HepG2 (cell line): ENCODE measurements at regions not wholly inside any gene's neighbourhood (a gene's known extent, or its start where the extent isn't known, plus 50 kb on each side); places are given as distances from the start of the nearest gene placed in this dataset.

Experiments
- ATAC-seq: fragments of 200-7000 bp; cut with Tn5 transposase; 3 replicates; pipeline ENCODE4 v1.9.1; 2020; ENCODE audit warnings: mild to moderate bottlenecking, moderate library complexity
- BruUV-seq: library from RNA; stranded (reverse); fragments of 400-500 nt; replicated peaks from 2 replicates; lab custom pipeline; 2021; lab: Mats Ljungman, UMichigan
- CTCF ChIA-PET: fragments of 300-600 bp; formaldehyde crosslinking; extraction: SDS; loops from one replicate; lab custom pipeline; 2021; ENCODE audit warnings: low total read pairs, inconsistent platforms, low intra/inter-chr PET ratio; lab: Yijun Ruan, JAX
- POLR2A ChIA-PET: fragments of 350-600 bp; sonication (Branson Sonifier 250); formaldehyde crosslinking; loops from one replicate; lab custom pipeline; 2020; ENCODE audit warnings: antibody characterized with exemption, inconsistent platforms; lab: Yijun Ruan, JAX
- DNase-seq: peaks from one replicate; pipeline ENCODE4 v3.0.0-alpha.2; 2015; ENCODE audit warnings: low spot score
- FAIRE-seq: peaks from 3 replicates; lab custom pipeline; 2011; peaks lifted over from hg19 to GRCh38; lab: Jason Lieb, UNC
- H2AFZ ChIP-seq: one replicate; pipeline ENCODE4 v1.6.1; 2011; ENCODE audit warnings: low read length, inconsistent platforms
- H3K27ac ChIP-seq: fragments of 300-600 bp; 3 replicates; pipeline ENCODE4 v1.8.0; 2011; ENCODE audit warnings: mixed run types, mild to moderate bottlenecking, mixed read lengths, low read length, inconsistent platforms; ENCODE audit not compliant: insufficient read depth; ENCODE audit errors: extremely low read length
- H3K27me3 ChIP-seq, 2 experiments: fragments of 200-600 bp in 1 of 2; 2 replicates in 1 of 2; 3 replicates in 1 of 2; pipeline versions ENCODE4 v1.6.0 to v1.8.0; 2011; ENCODE audit warnings: low read length in 2 of 2, mild to moderate bottlenecking in 2 of 2, moderate library complexity in 2 of 2, inconsistent platforms in 1 of 2; ENCODE audit not compliant: insufficient read depth in 2 of 2, control insufficient read depth in 1 of 2
- H3K36me3 ChIP-seq, 2 experiments: fragments of 200-600 bp in 1 of 2; replicated peaks in 1 of 2; 2 replicates in 1 of 2; 3 replicates in 1 of 2; pipeline versions ENCODE4 v1.5.1 to v1.8.0; 2011; ENCODE audit warnings: low read length in 2 of 2, inconsistent platforms in 1 of 2; ENCODE audit not compliant: insufficient read depth in 2 of 2, control insufficient read depth in 1 of 2
- H3K4me1 ChIP-seq: 2 replicates; pipeline ENCODE4 v1.5.1; 2012; ENCODE audit warnings: low read length, inconsistent platforms; ENCODE audit not compliant: insufficient read depth
- H3K4me2 ChIP-seq: 2 replicates; pipeline ENCODE4 v1.6.0; 2011; ENCODE audit warnings: low read depth, low read length, inconsistent platforms
- H3K4me3 ChIP-seq, 3 experiments: fragments of 200-600 bp in 1 of 3; sonication (generic), shearing (Covaris generic) in 1 of 3; replicated peaks in 1 of 3; 2 replicates each; pipeline ENCODE4 v1.5.1; 2011 to 2016; ENCODE audit warnings: low read length in 3 of 3, inconsistent platforms in 2 of 3, low read depth in 2 of 3, mild to moderate bottlenecking in 2 of 3, control low read depth in 1 of 3, mixed read lengths in 1 of 3; ENCODE audit not compliant: insufficient read depth in 1 of 3
- H3K79me2 ChIP-seq: one replicate; pipeline ENCODE4 v1.6.1; 2011; ENCODE audit warnings: low read length, inconsistent platforms; ENCODE audit not compliant: insufficient read depth
- H3K9ac ChIP-seq: 2 replicates; pipeline ENCODE4 v1.6.0; 2011; ENCODE audit warnings: mild to moderate bottlenecking, low read depth, low read length, inconsistent platforms; ENCODE audit not compliant: insufficient read depth
- H3K9me3 ChIP-seq: 2 replicates; pipeline ENCODE4 v1.5.1; 2012; ENCODE audit warnings: mild to moderate bottlenecking, low read length
- H4K20me1 ChIP-seq: 2 replicates; pipeline ENCODE4 v1.6.0; 2011; ENCODE audit warnings: inconsistent platforms, mild to moderate bottlenecking, low read length, moderate library complexity; ENCODE audit not compliant: insufficient read depth
- CBX5 ChIP-seq: sonication (generic); formaldehyde crosslinking; IDR thresholded peaks from 2 replicates; pipeline ENCODE4 v1.4.0; 2020; ENCODE audit warnings: missing genetic modification reagents, borderline replicate concordance
- ELF4 ChIP-seq: sonication (generic); formaldehyde crosslinking; IDR thresholded peaks from 2 replicates; pipeline ENCODE4 v1.5.0; 2020; ENCODE audit warnings: missing genetic modification reagents, mild to moderate bottlenecking, moderate library complexity, borderline replicate concordance
- KDM6A ChIP-seq: IDR thresholded peaks from 2 replicates; pipeline ENCODE4 v1.6.1; 2016; ENCODE audit warnings: low read depth
- NCOA5 ChIP-seq: sonication (generic); formaldehyde crosslinking; IDR thresholded peaks from 2 replicates; pipeline ENCODE4 v1.4.0; 2020; ENCODE audit warnings: missing genetic modification reagents
- SMARCE1 ChIP-seq: fragments of 450-650 bp; IDR thresholded peaks from 2 replicates; pipeline ENCODE4 v1.6.1; 2017; ENCODE audit warnings: borderline replicate concordance
- SUZ12 ChIP-seq: fragments of 150-350 bp; IDR thresholded peaks from 2 replicates; pipeline ENCODE4 v1.6.1; 2014; ENCODE audit warnings: low read depth, low read length
- ZFP36L1 ChIP-seq: sonication (generic); formaldehyde crosslinking; IDR thresholded peaks from 2 replicates; pipeline ENCODE4 v1.8.0; 2022; ENCODE audit warnings: mild to moderate bottlenecking, missing genetic modification reagents, moderate library complexity
- ZNF891 ChIP-seq: sonication (generic); formaldehyde crosslinking; IDR thresholded peaks from 2 replicates; pipeline ENCODE4 v1.5.0; 2020; ENCODE audit warnings: mild to moderate bottlenecking, missing genetic modification reagents
- WGBS: methylation state at CpG from one replicate; pipeline ENCODE4 v1.1.6; 2017; ENCODE audit warnings: low lambda C conversion rate; 5-methylcytosine and 5-hydroxymethylcytosine counted together
- in situ Hi-C: cut with HindIII; loops from 2 replicates; pipeline ENCODE4 v1.10.0; 2017; ENCODE audit warnings: low pct_unique_long_range_greater_than_20kb; ENCODE audit not compliant: extremely low pct_ligation_motif_present
- intact Hi-C: fragments of 100-400 bp; cut with micrococcal nuclease; formaldehyde crosslinking; loops from one replicate; pipeline ENCODE4 v1.10.0; 2022; ENCODE audit not compliant: unreplicated experiment
- TF ChIP-seq, protein P1 (sequence below): conservative IDR thresholded peaks from 2 replicates; pipeline ENCODE4 v1.6.1; 2018; ENCODE audit warnings: missing genetic modification reagents
- TF ChIP-seq, protein P2 (sequence below): sonication (generic); formaldehyde crosslinking; IDR thresholded peaks from 2 replicates; pipeline ENCODE4 v1.4.0; 2020; ENCODE audit warnings: missing genetic modification reagents
- TF ChIP-seq, protein P3 (sequence below): sonication (generic); formaldehyde crosslinking; IDR thresholded peaks from 2 replicates; pipeline ENCODE4 v1.4.0; 2020; ENCODE audit warnings: mild to moderate bottlenecking, missing genetic modification reagents
- TF ChIP-seq, protein P4 (sequence below): sonication (generic); formaldehyde crosslinking; IDR thresholded peaks from 2 replicates; pipeline ENCODE4 v1.5.0; 2020; ENCODE audit warnings: missing genetic modification reagents, mild to moderate bottlenecking, borderline replicate concordance

DNA sequence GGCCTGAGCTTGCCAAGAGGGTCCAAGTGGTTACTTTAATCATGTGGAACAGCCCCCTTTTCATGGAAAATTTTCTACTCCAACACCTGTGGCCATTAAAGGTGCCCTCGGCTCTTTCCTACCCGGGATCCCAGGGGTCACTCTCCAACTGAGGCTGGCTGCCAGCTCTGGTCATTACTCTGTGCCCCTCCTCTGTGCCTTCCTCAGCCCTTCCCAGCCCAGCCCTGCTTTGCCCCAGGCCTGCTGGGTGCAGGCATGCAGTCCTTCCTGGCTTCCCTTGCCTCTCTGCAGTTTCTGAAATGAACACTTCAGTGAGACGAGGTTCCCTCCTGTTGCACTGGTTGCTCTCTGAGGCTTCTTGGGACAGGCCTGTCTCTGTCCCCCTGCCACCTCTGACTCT lies 951.1 kb upstream of the ZNF722 start:
- BruUV-seq: no TSS peak
- Histone ChIP-seq H3K79me2 (no peaks in the 10 kb centered on the region), H3K9ac (no peak overlapping the region), H3K4me3 (no peak overlapping the region), H3K9me3 (peaks cover 94% of the 10 kb centered on the region), H3K4me2 (no peak overlapping the region), H4K20me1 (no peaks in the 10 kb centered on the region), H3K27ac (no peak overlapping the region), H2AFZ (no peak overlapping the region), H3K4me1 (no peaks in the 10 kb centered on the region), H3K27me3 (no peaks in the 10 kb centered on the region), H3K36me3 (no peaks in the 10 kb centered on the region)
- no peak for ATAC-seq
- DNase-seq: no peak
- intact Hi-C loops: no loop called here
- no peak for FAIRE-seq
- 8% methylated on average over 3 of the region's 3 CpGs for whole genome bisulfite sequencing
- CTCF ChIA-PET: no interaction called here
- in situ Hi-C loops: no loop called here
- POLR2A ChIA-PET: no interaction called here
- no peak for TF ChIP-seq ZFP36L1 (CRISPR knock-in tag)
- TF ChIP-seq SMARCE1: no peak
- no peak for TF ChIP-seq ELF4 (CRISPR knock-in tag)
- TF ChIP-seq, protein P1, sequence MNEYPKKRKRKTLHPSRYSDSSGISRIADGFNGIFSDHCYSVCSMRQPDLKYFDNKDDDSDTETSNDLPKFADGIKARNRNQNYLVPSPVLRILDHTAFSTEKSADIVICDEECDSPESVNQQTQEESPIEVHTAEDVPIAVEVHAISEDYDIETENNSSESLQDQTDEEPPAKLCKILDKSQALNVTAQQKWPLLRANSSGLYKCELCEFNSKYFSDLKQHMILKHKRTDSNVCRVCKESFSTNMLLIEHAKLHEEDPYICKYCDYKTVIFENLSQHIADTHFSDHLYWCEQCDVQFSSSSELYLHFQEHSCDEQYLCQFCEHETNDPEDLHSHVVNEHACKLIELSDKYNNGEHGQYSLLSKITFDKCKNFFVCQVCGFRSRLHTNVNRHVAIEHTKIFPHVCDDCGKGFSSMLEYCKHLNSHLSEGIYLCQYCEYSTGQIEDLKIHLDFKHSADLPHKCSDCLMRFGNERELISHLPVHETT: no peak
- TF ChIP-seq, protein P2, sequence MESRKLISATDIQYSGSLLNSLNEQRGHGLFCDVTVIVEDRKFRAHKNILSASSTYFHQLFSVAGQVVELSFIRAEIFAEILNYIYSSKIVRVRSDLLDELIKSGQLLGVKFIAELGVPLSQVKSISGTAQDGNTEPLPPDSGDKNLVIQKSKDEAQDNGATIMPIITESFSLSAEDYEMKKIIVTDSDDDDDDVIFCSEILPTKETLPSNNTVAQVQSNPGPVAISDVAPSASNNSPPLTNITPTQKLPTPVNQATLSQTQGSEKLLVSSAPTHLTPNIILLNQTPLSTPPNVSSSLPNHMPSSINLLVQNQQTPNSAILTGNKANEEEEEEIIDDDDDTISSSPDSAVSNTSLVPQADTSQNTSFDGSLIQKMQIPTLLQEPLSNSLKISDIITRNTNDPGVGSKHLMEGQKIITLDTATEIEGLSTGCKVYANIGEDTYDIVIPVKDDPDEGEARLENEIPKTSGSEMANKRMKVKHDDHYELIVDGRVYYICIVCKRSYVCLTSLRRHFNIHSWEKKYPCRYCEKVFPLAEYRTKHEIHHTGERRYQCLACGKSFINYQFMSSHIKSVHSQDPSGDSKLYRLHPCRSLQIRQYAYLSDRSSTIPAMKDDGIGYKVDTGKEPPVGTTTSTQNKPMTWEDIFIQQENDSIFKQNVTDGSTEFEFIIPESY (CRISPR knock-in tag): no peak
- TF ChIP-seq NCOA5 (CRISPR knock-in tag): no peak
- TF ChIP-seq, protein P3, sequence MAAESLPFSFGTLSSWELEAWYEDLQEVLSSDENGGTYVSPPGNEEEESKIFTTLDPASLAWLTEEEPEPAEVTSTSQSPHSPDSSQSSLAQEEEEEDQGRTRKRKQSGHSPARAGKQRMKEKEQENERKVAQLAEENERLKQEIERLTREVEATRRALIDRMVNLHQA (CRISPR knock-in tag): no peak
- no peak for TF ChIP-seq CBX5 (CRISPR knock-in tag)
- TF ChIP-seq, protein P4, sequence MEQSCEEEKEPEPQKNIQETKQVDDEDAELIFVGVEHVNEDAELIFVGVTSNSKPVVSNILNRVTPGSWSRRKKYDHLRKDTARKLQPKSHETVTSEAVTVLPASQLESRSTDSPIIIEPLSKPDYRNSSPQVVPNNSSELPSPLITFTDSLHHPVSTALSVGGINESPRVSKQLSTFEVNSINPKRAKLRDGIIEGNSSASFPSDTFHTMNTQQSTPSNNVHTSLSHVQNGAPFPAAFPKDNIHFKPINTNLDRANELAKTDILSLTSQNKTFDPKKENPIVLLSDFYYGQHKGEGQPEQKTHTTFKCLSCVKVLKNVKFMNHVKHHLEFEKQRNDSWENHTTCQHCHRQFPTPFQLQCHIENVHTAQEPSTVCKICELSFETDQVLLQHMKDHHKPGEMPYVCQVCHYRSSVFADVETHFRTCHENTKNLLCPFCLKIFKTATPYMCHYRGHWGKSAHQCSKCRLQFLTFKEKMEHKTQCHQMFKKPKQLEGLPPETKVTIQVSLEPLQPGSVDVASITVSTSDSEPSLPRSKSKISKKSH: no peak
- TF ChIP-seq SUZ12: no peak
- TF ChIP-seq ZNF891 (CRISPR knock-in tag): no peak
- TF ChIP-seq KDM6A (CRISPR knock-in tag): no peak
